HFF-Myc (cell line): ENCODE measurements at regions not wholly inside any gene's neighbourhood (a gene's known extent, or its start where the extent isn't known, plus 50 kb on each side); places are given as distances from the start of the nearest gene placed in this dataset.

Experiments
- DNase-seq: peaks from one replicate; pipeline ENCODE4 v3.0.0-alpha.2; 2011; ENCODE audit warnings: low read depth; ENCODE audit errors: extremely low read depth
- H3K4me3 ChIP-seq: replicated peaks from 2 replicates; pipeline ENCODE4 v1.5.1; 2011; ENCODE audit warnings: low read depth, mild to moderate bottlenecking, control low read depth, low read length
- TF ChIP-seq, protein P1 (sequence below): IDR thresholded peaks from 2 replicates; pipeline ENCODE4 v1.5.1; 2012; ENCODE audit warnings: mild to moderate bottlenecking, low read depth, low read length, control low read depth; ENCODE audit errors: missing control alignments

DNA sequence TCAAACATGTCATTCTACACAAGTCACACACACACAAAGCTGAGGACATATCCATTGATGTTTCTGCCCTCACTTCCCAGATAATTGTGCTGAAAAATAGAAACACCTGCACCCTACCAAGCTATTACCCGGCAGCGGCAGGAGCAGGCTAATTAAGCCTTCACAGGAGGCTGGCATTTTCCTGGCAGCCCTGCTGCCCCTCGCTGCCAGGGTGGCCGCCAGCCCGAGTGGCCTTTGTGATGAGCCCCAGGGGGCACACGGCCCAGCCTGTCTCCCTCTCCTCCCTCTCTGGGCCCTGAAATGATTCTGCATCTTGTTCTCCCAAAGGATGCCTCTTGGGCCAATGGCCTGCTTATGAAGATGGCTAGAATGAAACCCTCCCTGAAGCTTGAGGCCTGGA, 76.2 kb upstream of the TP53I11 start:
- TF ChIP-seq, protein P1, sequence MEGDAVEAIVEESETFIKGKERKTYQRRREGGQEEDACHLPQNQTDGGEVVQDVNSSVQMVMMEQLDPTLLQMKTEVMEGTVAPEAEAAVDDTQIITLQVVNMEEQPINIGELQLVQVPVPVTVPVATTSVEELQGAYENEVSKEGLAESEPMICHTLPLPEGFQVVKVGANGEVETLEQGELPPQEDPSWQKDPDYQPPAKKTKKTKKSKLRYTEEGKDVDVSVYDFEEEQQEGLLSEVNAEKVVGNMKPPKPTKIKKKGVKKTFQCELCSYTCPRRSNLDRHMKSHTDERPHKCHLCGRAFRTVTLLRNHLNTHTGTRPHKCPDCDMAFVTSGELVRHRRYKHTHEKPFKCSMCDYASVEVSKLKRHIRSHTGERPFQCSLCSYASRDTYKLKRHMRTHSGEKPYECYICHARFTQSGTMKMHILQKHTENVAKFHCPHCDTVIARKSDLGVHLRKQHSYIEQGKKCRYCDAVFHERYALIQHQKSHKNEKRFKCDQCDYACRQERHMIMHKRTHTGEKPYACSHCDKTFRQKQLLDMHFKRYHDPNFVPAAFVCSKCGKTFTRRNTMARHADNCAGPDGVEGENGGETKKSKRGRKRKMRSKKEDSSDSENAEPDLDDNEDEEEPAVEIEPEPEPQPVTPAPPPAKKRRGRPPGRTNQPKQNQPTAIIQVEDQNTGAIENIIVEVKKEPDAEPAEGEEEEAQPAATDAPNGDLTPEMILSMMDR = no peak
- no peak overlapping the region for H3K4me3 ChIP-seq
- no peak for DNase-seq

DNA sequence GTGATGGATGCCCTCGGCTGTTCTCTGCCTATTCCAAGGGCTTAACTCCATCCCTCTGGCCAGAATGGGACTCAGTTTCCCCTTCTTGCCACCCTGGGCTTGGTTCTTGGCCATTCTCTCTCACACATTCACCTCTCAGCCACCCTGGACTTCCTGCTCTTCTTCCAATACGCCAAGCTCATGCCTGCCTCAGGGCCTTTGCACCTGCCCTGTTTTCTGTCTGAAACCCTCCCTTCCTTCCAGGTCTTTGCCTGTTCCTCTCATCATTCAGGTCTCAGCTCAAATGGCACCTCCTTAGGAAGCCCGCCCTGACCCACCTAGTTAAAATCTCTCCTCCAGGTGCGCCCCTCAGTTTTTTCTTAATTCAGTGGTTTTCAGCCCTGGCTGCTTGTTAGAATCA, 76.6 kb upstream of the TP53I11 start:
- TF ChIP-seq, protein P1 = no peak
- no peak for DNase-seq
- H3K4me3 ChIP-seq = no peak overlapping the region

DNA sequence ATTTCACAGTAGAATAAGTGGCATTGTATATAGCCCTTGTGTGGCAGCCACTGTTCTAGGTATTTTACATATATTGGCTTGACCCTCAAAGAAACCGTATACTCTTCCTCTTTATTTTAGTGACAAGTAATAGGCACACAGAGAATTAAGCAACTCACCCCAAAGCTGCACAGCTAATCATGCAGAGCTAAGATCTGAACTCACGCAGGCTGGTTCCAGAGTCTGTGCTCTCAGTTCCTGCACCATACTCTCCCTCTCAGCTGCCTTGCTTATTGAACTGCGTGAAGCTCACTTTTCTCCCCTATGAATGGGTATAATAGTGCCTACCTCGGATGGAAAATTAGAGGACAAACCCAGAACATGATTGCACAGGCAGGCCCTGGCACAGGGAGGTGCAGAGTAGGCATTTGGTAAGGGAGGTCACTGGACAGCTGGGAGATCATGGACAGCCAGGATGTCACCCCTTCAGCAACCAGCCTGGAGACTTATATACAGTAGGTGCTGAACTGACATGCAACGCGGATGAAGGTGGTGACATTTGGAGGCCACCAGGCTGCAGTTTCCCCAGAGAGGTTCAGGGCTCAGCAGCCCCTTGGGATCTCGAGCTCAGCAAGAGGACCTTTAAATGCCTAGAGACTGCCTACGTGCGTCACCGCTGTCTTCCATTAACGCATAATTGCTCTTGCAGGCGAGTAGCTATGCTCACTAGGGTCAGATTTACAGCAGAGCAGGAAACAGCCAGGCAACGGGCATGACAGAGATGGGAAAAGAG, 78.4 kb upstream of the TP53I11 start:
- H3K4me3 ChIP-seq = no peak overlapping the region
- no peak for DNase-seq
- TF ChIP-seq, protein P1 = no peak

DNA sequence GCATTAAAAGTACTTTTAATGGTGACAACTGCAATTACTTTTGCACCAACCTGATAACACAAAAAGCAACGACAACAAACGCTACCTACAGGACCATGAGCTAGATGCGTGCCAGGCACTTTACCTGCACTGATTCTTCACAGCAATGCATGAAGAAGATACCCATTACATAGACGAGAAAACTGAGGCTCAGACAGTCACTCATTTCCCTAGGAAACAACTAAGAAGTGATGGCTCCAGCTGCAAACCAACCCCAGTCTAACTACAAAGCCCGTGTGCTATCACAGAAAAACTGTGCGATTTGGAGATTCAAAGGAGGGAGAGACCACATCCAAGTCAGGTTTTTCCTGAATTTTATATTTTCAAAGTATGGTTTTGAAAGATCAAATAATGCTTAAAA, 80.1 kb upstream of the TP53I11 start:
- TF ChIP-seq, protein P1 = no peak
- DNase-seq = no peak
- H3K4me3 ChIP-seq = no peak overlapping the region

DNA sequence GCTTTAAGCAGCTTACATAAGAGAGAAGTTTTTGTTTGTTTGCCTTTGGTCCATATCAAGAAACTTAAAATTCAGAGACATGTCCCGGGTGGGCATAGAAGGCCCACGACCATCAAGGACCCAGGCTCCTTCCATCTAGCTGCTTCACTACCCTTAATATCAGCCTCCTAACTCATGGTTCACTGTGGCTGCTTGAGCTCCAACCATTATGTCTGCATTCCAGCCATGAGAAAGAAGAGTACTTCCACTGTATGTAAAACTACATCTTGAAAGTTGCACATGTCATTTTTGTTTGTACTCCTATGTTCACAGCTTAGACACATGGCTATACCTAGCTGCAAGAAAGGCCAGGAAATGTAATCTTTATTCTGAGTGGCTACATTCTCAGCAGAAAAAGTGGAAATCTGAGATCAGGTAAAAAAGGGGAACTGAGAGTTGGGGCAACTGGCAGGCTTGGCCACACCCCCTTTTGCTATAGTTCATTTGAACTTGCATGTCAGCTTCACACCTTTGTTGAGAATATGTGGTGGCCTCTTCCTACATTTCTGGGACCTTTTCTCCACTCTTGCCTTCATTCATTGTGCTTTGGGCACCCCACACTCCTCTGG, 81.3 kb upstream of the TP53I11 start:
- TF ChIP-seq, protein P1 = no peak
- no peak overlapping the region for H3K4me3 ChIP-seq
- no peak for DNase-seq

DNA sequence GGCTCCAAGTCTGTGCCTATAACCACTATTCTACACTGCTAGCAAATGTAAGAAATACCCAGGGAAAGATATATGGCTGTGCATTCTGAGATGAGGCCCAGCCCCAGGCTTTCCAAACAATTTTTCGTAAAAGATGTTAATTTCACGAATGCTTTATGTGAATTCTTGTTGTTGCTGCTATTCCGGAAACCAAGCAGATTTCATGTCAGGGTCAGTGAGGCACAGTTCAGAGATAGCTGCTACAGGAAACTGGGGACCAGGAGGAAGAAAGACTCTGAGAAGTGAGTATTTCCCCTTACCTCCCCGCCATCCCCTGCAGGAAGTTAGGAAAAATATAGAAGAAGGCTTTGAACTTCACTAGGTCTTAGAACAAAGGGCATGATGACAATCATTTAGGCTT, 84.7 kb upstream of the TP53I11 start:
- H3K4me3 ChIP-seq = no peak overlapping the region
- DNase-seq = no peak
- TF ChIP-seq, protein P1 = no peak
